K562 (cell line): ENCODE measurements at regions not wholly inside any gene's neighbourhood (a gene's known extent, or its start where the extent isn't known, plus 50 kb on each side); places are given as distances from the start of the nearest gene placed in this dataset.

Source experiments
- ATAC-seq: fragments of 200-7000 bp; cut with Tn5 transposase; 3 replicates; pipeline ENCODE4 v1.9.1; 2020; ENCODE audit warnings: moderate library complexity
- BruUV-seq: library from RNA; stranded (reverse); fragments of 400-500 nt; replicated peaks from 2 replicates; lab custom pipeline; 2021; lab: Mats Ljungman, UMichigan
- CTCF ChIA-PET: fragments of 300-600 bp; formaldehyde crosslinking; extraction: SDS; loops from one replicate; lab custom pipeline; 2021; ENCODE audit warnings: low intra/inter-chr PET ratio; lab: Yijun Ruan, JAX
- POLR2A ChIA-PET: fragments of 300-600, 350-650 bp; sonication (Branson Sonifier 250); formaldehyde crosslinking; extraction: SDS; loops from one replicate; lab custom pipeline; 2021; ENCODE audit warnings: antibody characterized with exemption, inconsistent platforms; lab: Yijun Ruan, JAX
- DNase-seq, 4 experiments: peaks; one replicate each; pipeline versions ENCODE4 v3.0.0 to v3.0.0-alpha.2; 2011 to 2018; ENCODE audit warnings: low spot score in 3 of 4, mixed read lengths in 3 of 4; ENCODE audit errors: extremely low read depth in 1 of 4
- FAIRE-seq: peaks from 2 replicates; lab custom pipeline; 2011; peaks lifted over from hg19 to GRCh38; lab: Jason Lieb, UNC
- H2AFZ ChIP-seq: 2 replicates; pipeline ENCODE4 v1.6.0; 2011; ENCODE audit warnings: low read depth, low read length, control low read depth, inconsistent platforms
- H3K27ac ChIP-seq: fragments of 200-600 bp; 3 replicates; pipeline ENCODE4 v1.8.0; 2011; ENCODE audit warnings: low read depth, mild to moderate bottlenecking, control low read depth, inconsistent platforms, low read length, moderate library complexity, mixed read lengths; ENCODE audit errors: extremely low read depth
- H3K27me3 ChIP-seq, 2 experiments: fragments of 300-600 bp in 1 of 2; 2 replicates in 1 of 2; 3 replicates in 1 of 2; pipeline versions ENCODE4 v1.6.0 to v1.8.0; 2011; ENCODE audit warnings: inconsistent platforms in 2 of 2, low read length in 2 of 2, mild to moderate bottlenecking in 1 of 2, mixed read lengths in 1 of 2, moderate library complexity in 1 of 2; ENCODE audit not compliant: control insufficient read depth in 2 of 2, insufficient read depth in 2 of 2
- H3K36me3 ChIP-seq: fragments of 300-600 bp; 3 replicates; pipeline ENCODE4 v1.8.0; 2011; ENCODE audit warnings: mild to moderate bottlenecking, low read length, inconsistent platforms; ENCODE audit not compliant: control insufficient read depth, insufficient read depth
- H3K4me1 ChIP-seq, 2 experiments: fragments of 200-600 bp in 1 of 2; replicated peaks in 1 of 2; 2 replicates in 1 of 2; 3 replicates in 1 of 2; pipeline versions ENCODE4 v1.5.1 to v1.8.0; 2011; ENCODE audit warnings: inconsistent platforms in 2 of 2, low read length in 2 of 2, mild to moderate bottlenecking in 1 of 2, mixed read lengths in 1 of 2, moderate library complexity in 1 of 2; ENCODE audit not compliant: control insufficient read depth in 2 of 2, insufficient read depth in 2 of 2
- H3K4me2 ChIP-seq: 2 replicates; pipeline ENCODE4 v1.6.1; 2011; ENCODE audit warnings: low read length, control low read depth, inconsistent platforms, mixed read lengths; ENCODE audit not compliant: insufficient read depth
- H3K4me3 ChIP-seq: fragments of 200-600 bp; sonication (generic), shearing (Covaris generic); 2 replicates; pipeline ENCODE4 v1.5.1; 2016; ENCODE audit warnings: control low read depth, inconsistent platforms
- H3K79me2 ChIP-seq: fragments of 200-600 bp; 3 replicates; pipeline ENCODE4 v1.8.0; 2011; ENCODE audit warnings: low read length, inconsistent platforms; ENCODE audit not compliant: control insufficient read depth, insufficient read depth
- H3K9ac ChIP-seq, 2 experiments: 2 replicates each; pipeline versions ENCODE4 v1.6.0 to v1.6.1; 2011; ENCODE audit warnings: low read depth in 2 of 2, low read length in 2 of 2, control low read depth in 1 of 2, inconsistent platforms in 1 of 2, mild to moderate bottlenecking in 1 of 2, mixed read lengths in 1 of 2; ENCODE audit not compliant: insufficient read depth in 1 of 2
- H3K9me1 ChIP-seq: one replicate; pipeline ENCODE4 v1.6.0; 2011; ENCODE audit warnings: inconsistent platforms, mild to moderate bottlenecking, low read length, moderate library complexity; ENCODE audit not compliant: control insufficient read depth, insufficient read depth
- H3K9me3 ChIP-seq: replicated peaks from 2 replicates; pipeline ENCODE4 v1.5.1; 2011; ENCODE audit warnings: low read depth, low read length, inconsistent platforms; ENCODE audit not compliant: control insufficient read depth, insufficient read depth
- H4K20me1 ChIP-seq: replicated peaks from 2 replicates; pipeline ENCODE4 v1.6.1; 2011; ENCODE audit warnings: low read length, inconsistent platforms, mixed read lengths; ENCODE audit not compliant: control insufficient read depth, insufficient read depth
- ADNP ChIP-seq: fragments of 200-800 bp; sonication (Bioruptor generic); IDR thresholded peaks from 2 replicates; pipeline ENCODE4 v1.6.1; 2016; ENCODE audit warnings: missing genetic modification characterization, missing compliant biosample characterization
- CCNT2 ChIP-seq: IDR thresholded peaks from 2 replicates; pipeline ENCODE4 v1.6.1; 2011; ENCODE audit warnings: borderline replicate concordance, low read depth, mild to moderate bottlenecking, moderate library complexity, mixed read lengths, low read length; ENCODE audit not compliant: insufficient read length; ENCODE audit errors: extremely low read depth
- CTCFL ChIP-seq: IDR thresholded peaks from 2 replicates; pipeline ENCODE4 v1.6.1; 2011; ENCODE audit warnings: borderline replicate concordance, low read depth, mild to moderate bottlenecking, moderate library complexity, low read length; ENCODE audit not compliant: insufficient read depth, poor library complexity, severe bottlenecking
- ETV6 ChIP-seq, 3 experiments: fragments of 150-350 bp in 1 of 3; sonication (generic) in 1 of 3; formaldehyde crosslinking in 1 of 3; IDR thresholded peaks; 2 replicates each; pipeline versions ENCODE4 v1.6.1 to v1.8.0; 2014 to 2022; ENCODE audit warnings: borderline replicate concordance in 2 of 3, low read depth in 2 of 3, antibody characterized with exemption in 1 of 3, low read length in 1 of 3, mild to moderate bottlenecking in 1 of 3, missing genetic modification reagents in 1 of 3
- FOXK1 ChIP-seq: sonication (generic); formaldehyde crosslinking; IDR thresholded peaks from 2 replicates; pipeline ENCODE4 v1.8.0; 2022; ENCODE audit warnings: missing genetic modification reagents, mild to moderate bottlenecking, borderline replicate concordance
- FUS ChIP-seq: fragments of 200-400 bp; formaldehyde crosslinking; optimal IDR thresholded peaks from 2 replicates; pipeline ENCODE3; 2017; ENCODE audit warnings: low read depth, low read length
- JUNB ChIP-seq: fragments of 450-650 bp; formaldehyde crosslinking; conservative IDR thresholded peaks from 2 replicates; pipeline ENCODE4 v1.4.0; 2020; ENCODE audit warnings: mild to moderate bottlenecking
- MBD1 ChIP-seq: fragments of 250-450 bp; sonication (Bioruptor Pico); IDR thresholded peaks from 2 replicates; pipeline ENCODE4 v1.8.0; 2022; ENCODE audit warnings: inconsistent platforms
- NCOA4 ChIP-seq: fragments of 450-650 bp; IDR thresholded peaks from 2 replicates; pipeline ENCODE4 v1.6.1; 2018; ENCODE audit warnings: mild to moderate bottlenecking; ENCODE audit not compliant: partially characterized antibody
- PRMT5 ChIP-seq: sonication (generic); formaldehyde crosslinking; IDR thresholded peaks from 2 replicates; pipeline ENCODE4 v1.5.0; 2020; ENCODE audit warnings: missing genetic modification reagents
- TFAP4 ChIP-seq: sonication (generic); formaldehyde crosslinking; IDR thresholded peaks from 2 replicates; pipeline ENCODE4 v1.8.0; 2022; ENCODE audit warnings: missing genetic modification reagents, mild to moderate bottlenecking, moderate library complexity, borderline replicate concordance
- TRIM24 ChIP-seq, 2 experiments: fragments of 450-650 bp; IDR thresholded peaks; 2 replicates each; pipeline ENCODE4 v1.6.1; 2016
- ZNF197 ChIP-seq: fragments of 200-800 bp; sonication (Bioruptor generic); IDR thresholded peaks from 2 replicates; pipeline ENCODE4 v1.6.1; 2016; ENCODE audit warnings: low read depth, missing genetic modification characterization, missing compliant biosample characterization
- ZNF436 ChIP-seq: fragments of 250-450, 450-650 bp; sonication (Bioruptor Pico); formaldehyde crosslinking; IDR thresholded peaks from 2 replicates; pipeline ENCODE4 v1.7.0; 2020; ENCODE audit warnings: mild to moderate bottlenecking
- ZNF79 ChIP-seq: fragments of 250-450 bp; sonication (Bioruptor Pico); IDR thresholded peaks from 2 replicates; pipeline ENCODE4 v1.4.0; 2020; ENCODE audit warnings: low read depth, mild to moderate bottlenecking, moderate library complexity
- WGBS: fragments of 100-300 bp; shearing (Covaris generic); methylation state at CpG from one replicate; pipeline ENCODE4 v1.1.6; 2016; ENCODE audit warnings: low coverage, mixed read lengths; ENCODE audit not compliant: insufficient coverage; ENCODE audit errors: missing lambda C conversion rate; 5-methylcytosine and 5-hydroxymethylcytosine counted together
- in situ Hi-C: fragments of 300-500 bp; cut with MboI; formaldehyde crosslinking; loops from 4 replicates; pipeline ENCODE4 v1.15.0; 2018; ENCODE audit warnings: inconsistent platforms, mixed read lengths
- intact Hi-C: fragments of 100-400 bp; cut with micrococcal nuclease; formaldehyde crosslinking; loops from 2 replicates; pipeline ENCODE4 v1.14.2; 2022

- FAIRE-seq (no peak), ATAC-seq (no peak), DNase-seq (no peak)
- Histone ChIP-seq H3K27me3 (peaks cover 5% of the 10 kb centered on the region in 2 experiments; a peak in 4 of 5 replicates), H3K4me2 (no peak overlapping the region), H3K27ac (no peak overlapping the region), H3K9me1 (no peaks in the 10 kb centered on the region), H3K4me3 (no peak overlapping the region), H2AFZ (no peak overlapping the region), H3K9ac (no peak overlapping the region), H4K20me1 (no peaks in the 10 kb centered on the region), H3K36me3 (no peaks in the 10 kb centered on the region), H3K4me1 (no peaks in the 10 kb centered on the region), H3K9me3 (no peaks in the 10 kb centered on the region), H3K79me2 (no peaks in the 10 kb centered on the region)
- TF ChIP-seq ZNF197 (CRISPR knock-in tag) (no peak), FOXK1 (CRISPR knock-in tag) (no peak), MBD1 (CRISPR knock-in tag) (no peak), CTCFL (no peak), TRIM24 (IDR thresholded peaks at IDR 0.05) (no peak), FUS (no peak), JUNB (CRISPR knock-in tag) (no peak), ETV6 (IDR thresholded peaks at IDR 0.05; ENCODE audit: borderline replicate concordance in 1 of 2, low read depth in 2 of 2, low read length in 1 of 2) (no peak), ETV6 (CRISPR knock-in tag; IDR thresholded peaks at IDR 0.05; ENCODE audit: borderline replicate concordance) (no peak), ZNF436 (CRISPR knock-in tag) (no peak), ADNP (tag) (no peak), ZNF79 (CRISPR knock-in tag) (no peak), TFAP4 (CRISPR knock-in tag) (no peak), CCNT2 (no peak), NCOA4 (no peak), PRMT5 (CRISPR knock-in tag) (no peak)
- ChIA-PET POLR2A (no interaction called here), CTCF (no interaction called here)
- 0% methylated on average over 4 of the region's 4 CpGs for WGBS
- no TSS peak for BruUV-seq
- in situ Hi-C loops = loop anchor here (10.0 kb wide), 1 partner anchor 136 kb away; no protein-coding TSS in a partner anchor
- intact Hi-C loops = no loop called here
These were observed 55.5 kb upstream of the PDE10A start for GRCh38 chr6:165718491-165718891.
